ENCODE measurements at regions not wholly inside any gene's neighbourhood (a gene's known extent, or its start where the extent isn't known, plus 50 kb on each side); places are given as distances from the start of the nearest gene placed in this dataset.

- no peak for ATAC-seq
- no TSS peak for BruUV-seq (replicated peaks)
Measured at GRCh38 chr16:73378471-73378870, 330.5 kb upstream of the ZFHX3 start.

GRCh38 chr16:73371584-73372319 lies 323.8 kb upstream of the ZFHX3 start:
- H3K27ac ChIP-seq (ENCODE audit: low read length) = no peak overlapping the region
- no peak overlapping the region for H2AFZ ChIP-seq (ENCODE audit: low read length)
- H3K9me2 ChIP-seq (replicated peaks; ENCODE audit: low read length) = no peaks in the 10 kb centered on the region
- H3K36me3 ChIP-seq (ENCODE audit: low read depth, low read length) = no peaks in the 10 kb centered on the region
- H3K79me2 ChIP-seq (ENCODE audit: low read length) = no peaks in the 10 kb centered on the region
- no peak overlapping the region for H3K4me2 ChIP-seq (ENCODE audit: low read length)
- DNase-seq = no peak
- H3K9ac ChIP-seq (ENCODE audit: low read length) = no peak overlapping the region
- no peaks in the 10 kb centered on the region for H3K9me3 ChIP-seq (ENCODE audit: low read length)
- peaks cover 56% of the 10 kb centered on the region for H3K27me3 ChIP-seq (ENCODE audit: low read length)
- TF ChIP-seq EZH2 (IDR thresholded peaks at IDR 0.05; ENCODE audit: low read length, unreplicated experiment) (no peak), CTCF (conservative IDR thresholded peaks at IDR 0.05; ENCODE audit: low read depth, low read length) (no peak), EZH2phosphoT487 (IDR thresholded peaks at IDR 0.05; ENCODE audit: borderline replicate concordance, low read length) (no peak)
- H4K20me1 ChIP-seq (ENCODE audit: low read length) = no peaks in the 10 kb centered on the region
- no peak overlapping the region for H3K4me3 ChIP-seq (ENCODE audit: low read length)
- no TSS peak for BruUV-seq (replicated peaks)
- intact Hi-C loops (cut with micrococcal nuclease) = no loop called here
- H3F3A ChIP-seq (ENCODE audit: low read length, unreplicated experiment) = no peaks in the 10 kb centered on the region
- CTCF ChIA-PET = no interaction called here
- no peak for ATAC-seq
- POLR2A ChIA-PET (ENCODE audit: unreplicated experiment) = no interaction called here
- H3K4me1 ChIP-seq (ENCODE audit: insufficient read depth, low read length) = no peaks in the 10 kb centered on the region

More at GRCh38 chr16:73378471-73378870, 330.5 kb upstream of the ZFHX3 start:
- Histone ChIP-seq H3K27ac (ENCODE audit: low read length) (no peak overlapping the region), H3K27me3 (ENCODE audit: low read length) (peaks cover 37% of the 10 kb centered on the region), H2AFZ (ENCODE audit: low read length) (no peak overlapping the region), H3K79me2 (ENCODE audit: low read length) (no peaks in the 10 kb centered on the region), H3K4me1 (ENCODE audit: insufficient read depth, low read length) (no peaks in the 10 kb centered on the region), H3K9me3 (ENCODE audit: low read length) (no peaks in the 10 kb centered on the region), H3F3A (ENCODE audit: low read length, unreplicated experiment) (no peaks in the 10 kb centered on the region), H3K9ac (ENCODE audit: low read length) (no peak overlapping the region), H3K4me2 (ENCODE audit: low read length) (no peak overlapping the region), H3K4me3 (ENCODE audit: low read length) (no peak overlapping the region), H3K9me2 (replicated peaks; ENCODE audit: low read length) (no peaks in the 10 kb centered on the region), H3K36me3 (ENCODE audit: low read depth, low read length) (no peaks in the 10 kb centered on the region), H4K20me1 (ENCODE audit: low read length) (no peaks in the 10 kb centered on the region)
- intact Hi-C loops (cut with micrococcal nuclease) = no loop called here
- no peak for TF ChIP-seq EZH2phosphoT487 (IDR thresholded peaks at IDR 0.05; ENCODE audit: borderline replicate concordance, low read length)
- TF ChIP-seq EZH2 (IDR thresholded peaks at IDR 0.05; ENCODE audit: low read length, unreplicated experiment) = no peak
- no peak for TF ChIP-seq CTCF (conservative IDR thresholded peaks at IDR 0.05; ENCODE audit: low read depth, low read length)
- ChIA-PET POLR2A (ENCODE audit: unreplicated experiment) (no interaction called here), CTCF (no interaction called here)
- DNase-seq = no peak

- no peak overlapping the region for H2AFZ ChIP-seq (ENCODE audit: low read length)
- H3K9ac ChIP-seq (ENCODE audit: low read length) = no peak overlapping the region
- no peaks in the 10 kb centered on the region for H3K9me3 ChIP-seq (ENCODE audit: low read length)
- DNase-seq = no peak
- intact Hi-C loops (cut with micrococcal nuclease) = no loop called here
- no peak overlapping the region for H3K27ac ChIP-seq (ENCODE audit: low read length)
- no peaks in the 10 kb centered on the region for H3K4me1 ChIP-seq (ENCODE audit: insufficient read depth, low read length)
- H3F3A ChIP-seq (ENCODE audit: low read length, unreplicated experiment) = no peaks in the 10 kb centered on the region
- BruUV-seq (replicated peaks) = no TSS peak
- no peaks in the 10 kb centered on the region for H3K9me2 ChIP-seq (replicated peaks; ENCODE audit: low read length)
- H3K27me3 ChIP-seq (ENCODE audit: low read length) = peaks cover 47% of the 10 kb centered on the region
- ATAC-seq = no peak
- ChIA-PET POLR2A (ENCODE audit: unreplicated experiment) (no interaction called here), CTCF (no interaction called here)
- no peaks in the 10 kb centered on the region for H3K79me2 ChIP-seq (ENCODE audit: low read length)
- H3K4me2 ChIP-seq (ENCODE audit: low read length) = no peak overlapping the region
- TF ChIP-seq EZH2 (IDR thresholded peaks at IDR 0.05; ENCODE audit: low read length, unreplicated experiment) (no peak), EZH2phosphoT487 (IDR thresholded peaks at IDR 0.05; ENCODE audit: borderline replicate concordance, low read length) (no peak), CTCF (conservative IDR thresholded peaks at IDR 0.05; ENCODE audit: low read depth, low read length) (no peak)
- H3K4me3 ChIP-seq (ENCODE audit: low read length) = no peak overlapping the region
- no peaks in the 10 kb centered on the region for H3K36me3 ChIP-seq (ENCODE audit: low read depth, low read length)
- no peaks in the 10 kb centered on the region for H4K20me1 ChIP-seq (ENCODE audit: low read length)
Measured at GRCh38 chr16:73369851-73370250, 321.9 kb upstream of the ZFHX3 start.

Measured in PC-3 (cell line).